H9 (cell line): ENCODE measurements at regions not wholly inside any gene's neighbourhood (a gene's known extent, or its start where the extent isn't known, plus 50 kb on each side); places are given as distances from the start of the nearest gene placed in this dataset.

Experiments used
- DNase-seq: peaks from one replicate; pipeline ENCODE4 v3.0.0-alpha.2; 2017
- H2AFZ ChIP-seq: one replicate; pipeline ENCODE4 v1.6.1; 2013; ENCODE audit warnings: mild to moderate bottlenecking, low read length, control low read depth, moderate library complexity
- H2AK5ac ChIP-seq: 2 replicates; pipeline ENCODE4 v1.6.1; 2013; ENCODE audit warnings: low read length, control low read depth, mixed read lengths; ENCODE audit not compliant: insufficient read length
- H2BK120ac ChIP-seq: one replicate; pipeline ENCODE4 v1.6.1; 2013; ENCODE audit warnings: low read depth, mild to moderate bottlenecking, low read length, control low read depth, inconsistent platforms; ENCODE audit not compliant: poor library complexity, severe bottlenecking
- H2BK12ac ChIP-seq: 2 replicates; pipeline ENCODE4 v1.6.1; 2013; ENCODE audit warnings: low read length, control low read depth, mixed read lengths, low read depth; ENCODE audit not compliant: insufficient read length
- H2BK15ac ChIP-seq: 2 replicates; pipeline ENCODE4 v1.6.1; 2013; ENCODE audit warnings: low read depth, low read length, control low read depth
- H2BK20ac ChIP-seq: one replicate; pipeline ENCODE4 v1.6.1; 2013; ENCODE audit warnings: low read depth, mild to moderate bottlenecking, low read length, control low read depth, inconsistent platforms; ENCODE audit not compliant: poor library complexity, severe bottlenecking
- H2BK5ac ChIP-seq: 2 replicates; pipeline ENCODE4 v1.6.1; 2013; ENCODE audit warnings: low read length, control low read depth, mixed read lengths; ENCODE audit not compliant: insufficient read length
- H3K14ac ChIP-seq: 2 replicates; pipeline ENCODE4 v1.6.1; 2013; ENCODE audit warnings: low read length, control low read depth; ENCODE audit not compliant: insufficient read depth
- H3K18ac ChIP-seq: 2 replicates; pipeline ENCODE4 v1.6.1; 2013; ENCODE audit warnings: low read depth, mild to moderate bottlenecking, mixed read lengths, low read length, control low read depth; ENCODE audit not compliant: insufficient read length
- H3K23ac ChIP-seq: 2 replicates; pipeline ENCODE4 v1.6.1; 2013; ENCODE audit warnings: low read length, control low read depth, mixed read lengths, low read depth; ENCODE audit not compliant: insufficient read length
- H3K23me2 ChIP-seq: 2 replicates; pipeline ENCODE4 v1.6.1; 2013; ENCODE audit warnings: low read depth, mild to moderate bottlenecking, mixed read lengths, low read length, control low read depth; ENCODE audit not compliant: insufficient read length, poor library complexity, severe bottlenecking
- H3K27ac ChIP-seq: 2 replicates; pipeline ENCODE4 v1.5.1; 2013; ENCODE audit warnings: low read length, control low read depth, mixed read lengths, low read depth; ENCODE audit not compliant: insufficient read length
- H3K27me3 ChIP-seq: 2 replicates; pipeline ENCODE4 v1.6.1; 2013; ENCODE audit warnings: low read length, control low read depth, inconsistent platforms; ENCODE audit not compliant: insufficient read depth
- H3K4ac ChIP-seq: 2 replicates; pipeline ENCODE4 v1.6.1; 2013; ENCODE audit warnings: low read depth, mild to moderate bottlenecking, control low read depth, inconsistent platforms, low read length, moderate library complexity
- H3K4me1 ChIP-seq: 2 replicates; pipeline ENCODE4 v1.6.1; 2013; ENCODE audit warnings: low read length, control low read depth, inconsistent platforms; ENCODE audit not compliant: insufficient read depth
- H3K4me2 ChIP-seq: 2 replicates; pipeline ENCODE4 v1.6.1; 2013; ENCODE audit warnings: low read length, control low read depth, mixed read lengths; ENCODE audit not compliant: insufficient read length, insufficient read depth
- H3K56ac ChIP-seq: 2 replicates; pipeline ENCODE4 v1.6.1; 2013; ENCODE audit warnings: low read depth, mild to moderate bottlenecking, mixed read lengths, low read length, control low read depth; ENCODE audit not compliant: insufficient read length
- H3K79me1 ChIP-seq: 2 replicates; pipeline ENCODE4 v1.6.1; 2013; ENCODE audit warnings: low read depth, mild to moderate bottlenecking, moderate library complexity, low read length, control low read depth, inconsistent platforms; ENCODE audit not compliant: insufficient read depth, poor library complexity, severe bottlenecking
- H3K79me2 ChIP-seq: 2 replicates; pipeline ENCODE4 v1.6.1; 2013; ENCODE audit warnings: low read length, control low read depth, inconsistent platforms; ENCODE audit not compliant: insufficient read depth
- H3K9ac ChIP-seq: 2 replicates; pipeline ENCODE4 v1.6.1; 2013; ENCODE audit warnings: low read length, control low read depth, mixed read lengths; ENCODE audit not compliant: insufficient read length; ENCODE audit errors: extremely low read depth
- H3K9me3 ChIP-seq: one replicate; pipeline ENCODE4 v1.6.1; 2013; ENCODE audit warnings: low read depth, low read length, inconsistent platforms; ENCODE audit not compliant: control insufficient read depth
- H3T11ph ChIP-seq: one replicate; pipeline ENCODE4 v1.6.1; 2013; ENCODE audit warnings: mild to moderate bottlenecking, low read length, control low read depth, inconsistent platforms
- H4K20me1 ChIP-seq: one replicate; pipeline ENCODE4 v1.6.1; 2013; ENCODE audit not compliant: control insufficient read depth, insufficient read length, insufficient read depth
- H4K5ac ChIP-seq: 2 replicates; pipeline ENCODE4 v1.6.1; 2013; ENCODE audit warnings: low read depth, mild to moderate bottlenecking, mixed read lengths, low read length, control low read depth; ENCODE audit not compliant: insufficient read length
- H4K8ac ChIP-seq: replicated peaks from 2 replicates; pipeline ENCODE4 v1.6.1; 2013; ENCODE audit warnings: low read length, control low read depth, mixed read lengths, low read depth; ENCODE audit not compliant: insufficient read length
- H4K91ac ChIP-seq: 2 replicates; pipeline ENCODE4 v1.6.1; 2013; ENCODE audit warnings: low read depth, mild to moderate bottlenecking, moderate library complexity, mixed read lengths, low read length, control low read depth; ENCODE audit not compliant: insufficient read length
- H3K27ac Mint-ChIP-seq, 3 experiments: 2 replicates in 2 of 3; 3 replicates in 1 of 3; pipeline ENCODE4 v1.8.0; 2020 to 2021; ENCODE audit warnings: mixed read lengths in 3 of 3, mild to moderate bottlenecking in 1 of 3, moderate library complexity in 1 of 3
- H3K27me3 Mint-ChIP-seq: 2 replicates; pipeline ENCODE4 v1.8.0; 2021; ENCODE audit warnings: low read depth, mild to moderate bottlenecking, moderate library complexity, mixed read lengths
- H3K36me3 Mint-ChIP-seq, 3 experiments: 2 replicates in 2 of 3; 3 replicates in 1 of 3; pipeline ENCODE4 v1.8.0; 2020 to 2021; ENCODE audit warnings: low read depth in 3 of 3, mixed read lengths in 3 of 3; ENCODE audit not compliant: insufficient read depth in 1 of 3
- H3K4me1 Mint-ChIP-seq, 2 experiments: 2 replicates each; pipeline ENCODE4 v1.8.0; 2020; ENCODE audit warnings: mixed read lengths in 2 of 2
- H3K4me3 Mint-ChIP-seq, 2 experiments: 2 replicates in 1 of 2; 3 replicates in 1 of 2; pipeline ENCODE4 v1.8.0; 2020 to 2021; ENCODE audit warnings: mild to moderate bottlenecking in 2 of 2, mixed read lengths in 2 of 2, moderate library complexity in 1 of 2
- H3K9me3 Mint-ChIP-seq, 2 experiments: 2 replicates in 1 of 2; 3 replicates in 1 of 2; pipeline ENCODE4 v1.8.0; 2020; ENCODE audit warnings: mild to moderate bottlenecking in 2 of 2, mixed read lengths in 2 of 2, moderate library complexity in 1 of 2
- WGBS: extraction: QIAGEN DNeasy Blood & Tissue Kit; methylation state at CpG from one replicate; pipeline ENCODE4 v1.1.7; 2013; ENCODE audit warnings: missing lambda C conversion rate, low lambda C conversion rate, mixed read lengths; ENCODE audit not compliant: insufficient read length; ENCODE audit errors: extremely low coverage; 5-methylcytosine and 5-hydroxymethylcytosine counted together
- TF ChIP-seq, protein P1 (sequence below): fragments of 200-600 bp; sonication (generic); conservative IDR thresholded peaks from 3 replicates; pipeline ENCODE4 v1.8.0; 2021; ENCODE audit warnings: antibody characterized with exemption, mild to moderate bottlenecking

DNA sequence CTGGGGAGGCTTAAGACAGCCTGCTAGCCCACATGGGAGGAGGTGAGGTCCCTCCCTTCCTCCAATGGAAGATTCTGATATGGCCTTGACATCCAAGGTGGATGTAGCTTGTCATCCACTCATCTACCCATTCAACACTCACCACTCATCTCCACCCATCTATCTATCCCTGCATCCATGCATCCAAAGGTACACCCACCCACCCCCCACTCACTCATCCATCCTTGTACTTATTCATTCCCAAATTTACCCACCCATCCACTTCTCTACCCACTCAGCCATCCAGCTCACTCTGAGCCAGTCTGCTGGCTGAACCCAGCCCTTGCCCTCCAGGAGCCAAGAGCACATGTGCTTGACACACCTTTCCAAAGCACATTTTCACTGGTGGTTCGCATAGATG is 189.7 kb downstream of the TLE3 start:
- H3K9me3 ChIP-seq: no peaks in the 10 kb centered on the region
- H3K79me2 ChIP-seq: no peaks in the 10 kb centered on the region
- peak overlapping the region; percentile 39 for H3K4me2 ChIP-seq
- H4K91ac ChIP-seq: no peak overlapping the region
- peaks cover 31 to 38% of the 10 kb centered on the region in 2 experiments for H3K4me1 Mint-ChIP-seq
- H3K23me2 ChIP-seq: no peaks in the 10 kb centered on the region
- no peaks in the 10 kb centered on the region for H3K27me3 ChIP-seq
- H3K27ac ChIP-seq: no peak overlapping the region
- H3K56ac ChIP-seq: no peak overlapping the region
- H3K4ac ChIP-seq: no peak overlapping the region
- no peak overlapping the region for H2BK15ac ChIP-seq
- no peak overlapping the region for H3K4me3 Mint-ChIP-seq
- H3K18ac ChIP-seq: no peak overlapping the region
- no peak overlapping the region for H3T11ph ChIP-seq
- H3K36me3 Mint-ChIP-seq: no peaks in the 10 kb centered on the region
- no peaks in the 10 kb centered on the region for H3K9me3 Mint-ChIP-seq
- H2BK12ac ChIP-seq: no peak overlapping the region
- H3K79me1 ChIP-seq: no peaks in the 10 kb centered on the region
- H4K8ac ChIP-seq: no peak overlapping the region
- WGBS: no CpG with 5 or more reads among the region's 1 CpG
- peaks cover 18% of the 10 kb centered on the region for H3K27me3 Mint-ChIP-seq
- no peaks in the 10 kb centered on the region for H4K20me1 ChIP-seq
- H3K27ac Mint-ChIP-seq: no peak overlapping the region
- H3K14ac ChIP-seq: no peak overlapping the region
- no peak overlapping the region for H2AFZ ChIP-seq
- no peak overlapping the region for H2AK5ac ChIP-seq
- DNase-seq: no peak
- H3K9ac ChIP-seq: no peak overlapping the region
- H2BK20ac ChIP-seq: no peak overlapping the region
- H2BK120ac ChIP-seq: no peak overlapping the region
- H3K4me1 ChIP-seq: peaks cover 2% of the 10 kb centered on the region; the same call in 1 of the 2 replicates
- no peak overlapping the region for H4K5ac ChIP-seq
- TF ChIP-seq, protein P1, sequence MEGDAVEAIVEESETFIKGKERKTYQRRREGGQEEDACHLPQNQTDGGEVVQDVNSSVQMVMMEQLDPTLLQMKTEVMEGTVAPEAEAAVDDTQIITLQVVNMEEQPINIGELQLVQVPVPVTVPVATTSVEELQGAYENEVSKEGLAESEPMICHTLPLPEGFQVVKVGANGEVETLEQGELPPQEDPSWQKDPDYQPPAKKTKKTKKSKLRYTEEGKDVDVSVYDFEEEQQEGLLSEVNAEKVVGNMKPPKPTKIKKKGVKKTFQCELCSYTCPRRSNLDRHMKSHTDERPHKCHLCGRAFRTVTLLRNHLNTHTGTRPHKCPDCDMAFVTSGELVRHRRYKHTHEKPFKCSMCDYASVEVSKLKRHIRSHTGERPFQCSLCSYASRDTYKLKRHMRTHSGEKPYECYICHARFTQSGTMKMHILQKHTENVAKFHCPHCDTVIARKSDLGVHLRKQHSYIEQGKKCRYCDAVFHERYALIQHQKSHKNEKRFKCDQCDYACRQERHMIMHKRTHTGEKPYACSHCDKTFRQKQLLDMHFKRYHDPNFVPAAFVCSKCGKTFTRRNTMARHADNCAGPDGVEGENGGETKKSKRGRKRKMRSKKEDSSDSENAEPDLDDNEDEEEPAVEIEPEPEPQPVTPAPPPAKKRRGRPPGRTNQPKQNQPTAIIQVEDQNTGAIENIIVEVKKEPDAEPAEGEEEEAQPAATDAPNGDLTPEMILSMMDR: no peak
- H2BK5ac ChIP-seq: no peak overlapping the region
- H3K23ac ChIP-seq: no peak overlapping the region
